Sigmoid colon (tissue), 6 donors: ENCODE measurements at regions not wholly inside any gene's neighbourhood (a gene's known extent, or its start where the extent isn't known, plus 50 kb on each side); places are given as distances from the start of the nearest gene placed in this dataset.

Experiments
- DNase-seq: peaks from one replicate; pipeline ENCODE4 v3.0.0-alpha.2; 2019
- H3K27ac ChIP-seq, 4 donors: fragments of 200-600 bp; sonication (generic); one replicate each; pipeline ENCODE4 v1.5.1; 2016 to 2019; ENCODE audit warnings: mild to moderate bottlenecking in 1 of 4
- H3K27me3 ChIP-seq, 3 donors: fragments of 200-600 bp; sonication (generic); one replicate each; pipeline ENCODE4 v1.5.1; 2019; ENCODE audit warnings: mild to moderate bottlenecking in 1 of 3
- H3K36me3 ChIP-seq, 4 donors: fragments of 200-600 bp; sonication (generic); one replicate each; pipeline ENCODE4 v1.5.1; 2016 to 2019
- H3K4me1 ChIP-seq, 4 donors: fragments of 200-600 bp; sonication (generic); one replicate each; pipeline ENCODE4 v1.5.1; 2017 to 2019
- H3K4me3 ChIP-seq, 4 donors: fragments of 200-600 bp; sonication (generic); one replicate each; pipeline ENCODE4 v1.5.1; 2017 to 2019; ENCODE audit warnings: mild to moderate bottlenecking in 2 of 4, moderate library complexity in 1 of 4
- H3K9me3 ChIP-seq, 4 donors: fragments of 200-600 bp in 3 of 4; sonication (generic) in 3 of 4; one replicate each; pipeline versions ENCODE4 v1.5.1 to v1.6.1; 2013 to 2019
- EP300 ChIP-seq, 4 donors: sonication (generic); formaldehyde crosslinking; IDR thresholded peaks; one replicate each; pipeline ENCODE4 v1.6.1; 2017; ENCODE audit warnings: antibody characterized with exemption in 4 of 4
- POLR2A ChIP-seq, 2 donors: fragments of 450-650 bp; IDR thresholded peaks; one replicate each; pipeline ENCODE4 v1.6.1; 2016; ENCODE audit warnings: antibody characterized with exemption in 2 of 2, mild to moderate bottlenecking in 2 of 2, moderate library complexity in 2 of 2
- POLR2AphosphoS5 ChIP-seq, 4 donors: sonication (generic); formaldehyde crosslinking; IDR thresholded peaks; one replicate each; pipeline ENCODE4 v1.6.1; 2017; ENCODE audit warnings: antibody characterized with exemption in 4 of 4
- WGBS, 2 donors: extraction: QIAGEN DNeasy Blood & Tissue Kit; methylation state at CpG; one replicate each; pipeline ENCODE4 v1.1.7; 2013; 5-methylcytosine and 5-hydroxymethylcytosine counted together
- intact Hi-C: fragments of 100-400 bp; cut with DNase I; formaldehyde crosslinking; loops from one replicate; pipeline ENCODE4 v1.15.1; 2023
- TF ChIP-seq, protein P1 (sequence below), 4 experiments: fragments of 450-650 bp in 3 of 4; fragments of 200-600 bp in 1 of 4; IDR thresholded peaks; one replicate each; pipeline ENCODE4 v1.5.1; 2016 to 2019; ENCODE audit warnings: antibody characterized with exemption in 4 of 4, mild to moderate bottlenecking in 3 of 4, moderate library complexity in 2 of 4
- donor health status: healthy with polysubstance abuse.
- donor health status: healthy.

DNA sequence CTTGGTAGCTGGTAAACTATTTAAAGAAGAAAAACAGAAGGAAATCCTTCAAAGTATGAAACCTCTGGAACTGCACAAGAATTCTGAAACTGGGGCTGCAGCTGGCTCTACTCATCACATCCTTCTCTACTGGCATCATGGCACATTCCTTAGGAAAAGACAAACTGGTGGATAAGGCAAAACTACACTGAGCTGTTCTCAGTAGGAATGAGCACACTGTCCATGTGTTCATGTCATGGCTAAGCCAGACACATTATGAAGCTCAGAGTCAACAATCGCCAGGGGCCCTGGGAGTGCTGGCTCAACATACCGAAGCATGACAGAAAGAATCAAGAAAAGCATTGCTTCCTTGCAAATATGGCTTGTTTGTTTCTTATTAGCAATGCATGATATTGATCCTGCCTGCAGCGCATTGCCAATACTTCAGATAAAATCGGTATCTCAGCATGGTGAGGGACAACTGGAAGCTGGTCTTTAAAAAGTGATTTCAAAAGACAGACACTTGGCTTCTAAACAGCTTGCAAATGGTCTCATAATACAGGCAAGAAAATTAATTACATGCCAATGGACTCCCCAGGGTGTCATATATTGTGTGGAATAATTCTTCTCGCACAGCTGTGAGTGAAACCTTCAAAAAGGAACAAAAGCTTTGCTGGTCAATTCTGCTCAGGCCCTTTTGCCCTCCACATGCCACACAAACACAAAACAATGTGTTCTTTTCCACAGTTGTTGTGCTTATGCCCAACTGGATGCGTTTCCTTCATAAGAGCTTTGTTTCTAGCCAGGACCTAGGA, 300.2 kb upstream of the VCX start:
- H3K4me1 ChIP-seq: no peaks in the 10 kb centered on the region
- no peak for DNase-seq
- H3K36me3 ChIP-seq: no peaks in the 10 kb centered on the region
- H3K4me3 ChIP-seq: no peak overlapping the region
- H3K27ac ChIP-seq: no peak overlapping the region
- TF ChIP-seq, protein P1, sequence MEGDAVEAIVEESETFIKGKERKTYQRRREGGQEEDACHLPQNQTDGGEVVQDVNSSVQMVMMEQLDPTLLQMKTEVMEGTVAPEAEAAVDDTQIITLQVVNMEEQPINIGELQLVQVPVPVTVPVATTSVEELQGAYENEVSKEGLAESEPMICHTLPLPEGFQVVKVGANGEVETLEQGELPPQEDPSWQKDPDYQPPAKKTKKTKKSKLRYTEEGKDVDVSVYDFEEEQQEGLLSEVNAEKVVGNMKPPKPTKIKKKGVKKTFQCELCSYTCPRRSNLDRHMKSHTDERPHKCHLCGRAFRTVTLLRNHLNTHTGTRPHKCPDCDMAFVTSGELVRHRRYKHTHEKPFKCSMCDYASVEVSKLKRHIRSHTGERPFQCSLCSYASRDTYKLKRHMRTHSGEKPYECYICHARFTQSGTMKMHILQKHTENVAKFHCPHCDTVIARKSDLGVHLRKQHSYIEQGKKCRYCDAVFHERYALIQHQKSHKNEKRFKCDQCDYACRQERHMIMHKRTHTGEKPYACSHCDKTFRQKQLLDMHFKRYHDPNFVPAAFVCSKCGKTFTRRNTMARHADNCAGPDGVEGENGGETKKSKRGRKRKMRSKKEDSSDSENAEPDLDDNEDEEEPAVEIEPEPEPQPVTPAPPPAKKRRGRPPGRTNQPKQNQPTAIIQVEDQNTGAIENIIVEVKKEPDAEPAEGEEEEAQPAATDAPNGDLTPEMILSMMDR (IDR thresholded peaks at IDR 0.05): no peak
- TF ChIP-seq POLR2AphosphoS5 (IDR thresholded peaks at IDR 0.05): no peak
- no peak for TF ChIP-seq POLR2A (IDR thresholded peaks at IDR 0.05)
- no peak for TF ChIP-seq EP300 (IDR thresholded peaks at IDR 0.05)
- no peaks in the 10 kb centered on the region for H3K27me3 ChIP-seq
- intact Hi-C loops: no loop called here
- 83 to 87% methylated on average over 6 of the region's 6 CpGs for WGBS, 2 donors
- no peaks in the 10 kb centered on the region for H3K9me3 ChIP-seq

GRCh38 chrX:7522860-7523259, 320.1 kb upstream of the VCX start:
- Histone ChIP-seq H3K36me3 (no peaks in the 10 kb centered on the region), H3K9me3 (no peaks in the 10 kb centered on the region), H3K27me3 (no peaks in the 10 kb centered on the region), H3K4me1 (no peaks in the 10 kb centered on the region), H3K27ac (no peak overlapping the region), H3K4me3 (no peak overlapping the region)
- no peak for DNase-seq
- WGBS, 2 donors: 74 to 85% methylated on average over 2 of the region's 2 CpGs
- TF ChIP-seq POLR2AphosphoS5 (IDR thresholded peaks at IDR 0.05) (no peak), POLR2A (IDR thresholded peaks at IDR 0.05) (no peak), EP300 (IDR thresholded peaks at IDR 0.05) (no peak)
- TF ChIP-seq, protein P1 (IDR thresholded peaks at IDR 0.05): no peak
- intact Hi-C loops: no loop called here

DNA sequence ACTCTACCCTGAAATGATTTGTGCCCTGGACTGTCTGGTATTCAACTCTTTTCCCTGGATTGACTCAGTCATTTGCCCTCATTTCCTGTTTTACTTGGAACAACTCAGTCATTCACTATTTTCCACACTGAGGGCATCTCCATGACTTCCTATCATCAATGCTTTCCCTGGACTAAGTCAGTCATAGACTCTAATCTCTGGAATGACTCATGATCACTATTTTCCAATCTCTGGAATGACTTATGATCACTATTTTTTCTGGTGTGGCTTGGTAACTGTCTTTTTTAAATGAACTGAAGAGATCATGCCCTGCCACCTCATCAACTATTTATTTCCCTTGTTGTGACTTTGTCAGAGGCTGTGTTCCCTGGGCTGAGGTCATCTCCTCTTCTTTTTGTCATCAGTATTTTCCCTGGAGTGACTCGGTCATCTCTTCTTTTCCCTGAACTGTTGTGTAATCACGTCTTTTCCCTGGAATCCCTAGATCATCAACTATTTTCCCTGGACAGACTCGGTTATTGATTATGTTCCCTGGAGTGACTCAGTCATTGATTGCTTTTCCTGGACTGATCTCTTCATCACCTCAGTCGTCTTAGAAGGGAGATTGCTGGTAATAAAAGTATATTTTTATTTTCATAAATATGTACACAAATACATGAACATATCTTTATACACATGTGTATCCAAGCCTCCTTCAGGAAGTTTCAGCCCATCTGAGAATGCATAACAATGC, 327.1 kb upstream of the VCX start:
- Histone ChIP-seq H3K27me3 (no peaks in the 10 kb centered on the region), H3K4me1 (no peaks in the 10 kb centered on the region), H3K36me3 (no peaks in the 10 kb centered on the region), H3K4me3 (no peak overlapping the region), H3K9me3 (no peaks in the 10 kb centered on the region), H3K27ac (no peak overlapping the region)
- no peak for TF ChIP-seq EP300 (IDR thresholded peaks at IDR 0.05)
- TF ChIP-seq POLR2AphosphoS5 (IDR thresholded peaks at IDR 0.05): no peak
- TF ChIP-seq, protein P1 (IDR thresholded peaks at IDR 0.05): no peak
- no peak for TF ChIP-seq POLR2A (IDR thresholded peaks at IDR 0.05)
- 63 to 65% methylated on average over 4 of the region's 4 CpGs for WGBS, 2 donors
- intact Hi-C loops: no loop called here
- no peak for DNase-seq

DNA sequence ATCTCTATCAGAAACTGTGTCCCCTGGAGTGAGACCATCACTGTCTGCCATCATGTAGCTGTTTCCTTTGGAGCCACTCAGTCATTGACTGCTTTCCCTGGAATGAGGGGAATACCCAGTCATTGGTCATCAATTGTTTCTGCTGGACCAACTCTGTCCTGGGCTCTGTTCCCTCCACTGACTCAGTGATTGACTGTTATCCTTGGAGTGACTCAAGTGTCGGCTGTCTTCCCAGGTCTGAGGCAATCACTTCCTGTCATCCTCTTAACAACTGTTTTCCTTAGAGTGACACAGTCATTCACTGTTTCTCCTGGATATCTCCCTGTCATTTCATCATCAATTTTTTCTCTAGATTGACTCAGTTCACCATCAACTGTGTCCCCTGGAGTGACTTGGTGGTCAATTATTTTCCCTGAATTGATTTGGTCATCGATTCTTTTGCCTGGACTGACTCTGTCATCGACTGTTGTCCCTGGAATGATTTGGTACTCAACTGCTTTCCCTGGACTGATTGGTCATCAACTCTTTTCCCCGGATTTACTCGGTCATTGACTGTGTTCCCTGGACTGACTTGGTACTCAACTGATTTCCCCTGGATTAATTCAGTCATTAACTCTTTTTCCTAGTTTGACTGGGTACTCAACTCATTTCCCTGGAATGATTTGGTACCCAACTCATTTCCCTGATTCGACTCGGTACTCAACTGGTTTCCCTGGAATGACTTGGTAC, 327.9 kb upstream of the VCX start:
- no peaks in the 10 kb centered on the region for H3K27me3 ChIP-seq

More for the DNA sequence above, 327.9 kb upstream of the VCX start:
- 82 to 86% methylated on average over 7 of the region's 7 CpGs for WGBS, 2 donors
- Histone ChIP-seq H3K4me1 (no peaks in the 10 kb centered on the region), H3K27ac (no peak overlapping the region), H3K4me3 (no peak overlapping the region), H3K36me3 (no peaks in the 10 kb centered on the region), H3K9me3 (no peaks in the 10 kb centered on the region)
- TF ChIP-seq POLR2A (IDR thresholded peaks at IDR 0.05) (no peak), EP300 (IDR thresholded peaks at IDR 0.05) (no peak), POLR2AphosphoS5 (IDR thresholded peaks at IDR 0.05) (no peak)
- TF ChIP-seq, protein P1 (IDR thresholded peaks at IDR 0.05): no peak
- intact Hi-C loops: no loop called here
- DNase-seq: no peak
